ENCODE measurements at regions not wholly inside any gene's neighbourhood (a gene's known extent, or its start where the extent isn't known, plus 50 kb on each side); places are given as distances from the start of the nearest gene placed in this dataset.
"Not testable (repeated sequence)": the region's sequence is repeated elsewhere in the genome, so short reads cannot be mapped to it uniquely, and the experiment has no call there.

DNA sequence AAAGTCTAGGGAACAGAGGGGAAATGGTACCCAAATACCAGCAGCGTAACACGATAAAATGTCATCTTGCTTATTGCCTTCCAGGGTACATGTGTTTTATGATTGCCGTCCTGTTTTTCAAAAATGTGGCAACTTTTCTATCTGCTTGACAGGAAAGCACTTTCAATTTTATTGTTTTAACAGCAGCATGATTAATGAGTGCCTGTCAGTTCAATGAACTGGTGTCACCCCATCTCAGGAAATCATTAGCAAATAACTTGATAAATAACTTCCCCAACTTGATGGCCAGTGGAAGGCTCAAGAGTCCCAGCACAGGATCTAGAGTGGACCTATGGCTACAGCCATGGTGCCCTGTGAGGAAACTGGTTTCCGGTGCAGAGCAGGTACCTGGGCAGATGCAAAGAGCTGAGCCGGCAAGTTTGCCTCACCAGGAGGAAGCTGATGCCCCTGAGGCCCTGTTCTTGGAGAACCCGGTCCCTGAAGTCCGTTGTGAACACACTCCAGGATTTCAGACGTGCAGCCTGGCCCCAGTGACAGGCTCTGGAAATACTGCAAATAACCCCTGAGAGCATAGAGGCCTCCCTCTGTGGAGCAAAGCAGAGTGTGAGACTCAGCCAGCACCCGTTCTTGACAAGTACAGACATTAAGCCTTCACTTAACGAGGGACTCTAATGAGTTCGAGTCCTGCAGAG is 173.5 kb upstream of the SFSWAP start:
- Histone ChIP-seq H3K36me3 (no peaks in the 10 kb centered on the region), H3K9me3 (no peaks in the 10 kb centered on the region), H3K27me3 (peaks cover 13% of the 10 kb centered on the region), H3K27ac (no peak overlapping the region), H3K4me3 (no peak overlapping the region), H3K4me1 (no peaks in the 10 kb centered on the region)
- TF ChIP-seq EP300 (IDR thresholded peaks at IDR 0.05), result no peak
- TF ChIP-seq POLR2A (IDR thresholded peaks at IDR 0.05), result no peak
- no peak for TF ChIP-seq CTCF (IDR thresholded peaks at IDR 0.05)
- no peak for TF ChIP-seq POLR2AphosphoS5 (IDR thresholded peaks at IDR 0.05)
- no peak for DNase-seq (ENCODE audit: low spot score in 2 of 2)
- WGBS, result 46% methylated on average over 11 of the region's 11 CpGs

DNA sequence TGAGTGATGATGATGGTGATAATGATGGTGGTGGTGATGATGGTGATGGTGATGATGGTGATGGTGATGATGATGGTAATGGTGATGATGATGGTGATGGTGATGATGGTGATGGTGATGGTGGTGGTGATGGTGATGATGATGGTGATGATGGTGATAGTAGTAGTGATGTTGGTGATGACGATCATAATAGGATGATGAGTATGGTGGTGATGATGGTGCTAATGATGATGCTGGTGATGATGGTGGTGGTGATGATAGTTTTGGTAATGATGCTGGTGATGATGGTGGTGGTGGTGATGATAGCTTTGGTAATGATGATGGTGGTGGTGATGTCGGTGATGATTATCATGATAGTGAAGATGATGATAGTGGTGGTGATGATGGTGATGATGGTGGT is 171.5 kb upstream of the SFSWAP start:
- WGBS, result 97% methylated on average over 2 of the region's 2 CpGs
- TF ChIP-seq EP300 (IDR thresholded peaks at IDR 0.05), result no peak
- TF ChIP-seq CTCF (IDR thresholded peaks at IDR 0.05), result no peak
- no peak for TF ChIP-seq POLR2AphosphoS5 (IDR thresholded peaks at IDR 0.05)
- TF ChIP-seq POLR2A (IDR thresholded peaks at IDR 0.05), result no peak

DNA sequence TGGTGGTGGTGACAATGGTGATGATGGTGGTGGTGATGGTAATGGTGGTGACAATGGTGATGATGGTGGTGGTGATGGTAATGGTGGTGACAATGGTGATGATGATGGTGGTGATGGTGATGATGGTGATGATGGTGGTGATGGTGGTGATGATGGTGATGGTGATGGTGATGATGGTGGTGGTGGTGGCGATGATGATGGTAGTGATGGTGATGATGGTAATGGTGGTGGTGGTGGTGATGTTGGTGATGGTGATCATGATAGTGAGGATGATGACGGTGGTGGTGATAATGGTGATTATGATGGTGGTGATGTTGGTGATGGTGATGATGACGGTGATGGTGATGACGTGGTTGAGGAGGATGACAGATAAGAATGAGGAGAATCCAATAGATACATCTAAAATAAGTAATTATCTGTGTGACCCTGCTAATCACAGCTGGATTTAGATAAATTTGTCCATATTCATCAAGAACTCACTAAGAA is 170.7 kb upstream of the SFSWAP start:
- peaks cover 11% of the 10 kb centered on the region for H3K27me3 ChIP-seq
- no peaks in the 10 kb centered on the region for H3K4me1 ChIP-seq
- no peak overlapping the region for H3K27ac ChIP-seq
- H3K36me3 ChIP-seq, result no peaks in the 10 kb centered on the region
- H3K4me3 ChIP-seq, result no peak overlapping the region
- no peak for DNase-seq (ENCODE audit: low spot score in 2 of 2)
- no peak for TF ChIP-seq POLR2AphosphoS5 (IDR thresholded peaks at IDR 0.05)
- no peak for TF ChIP-seq POLR2A (IDR thresholded peaks at IDR 0.05)
- no peak for TF ChIP-seq EP300 (IDR thresholded peaks at IDR 0.05)
- no peak for TF ChIP-seq CTCF (IDR thresholded peaks at IDR 0.05)
- 93% methylated on average over 4 of the region's 4 CpGs for WGBS
- no peaks in the 10 kb centered on the region for H3K9me3 ChIP-seq

More for the DNA sequence above, 171.5 kb upstream of the SFSWAP start:
- Histone ChIP-seq H3K4me3 (no peak overlapping the region), H3K36me3 (no peaks in the 10 kb centered on the region), H3K27ac (no peak overlapping the region), H3K4me1 (no peaks in the 10 kb centered on the region), H3K27me3 (peaks cover 11% of the 10 kb centered on the region), H3K9me3 (no peaks in the 10 kb centered on the region)
- no peak for DNase-seq (ENCODE audit: low spot score in 2 of 2)

DNA sequence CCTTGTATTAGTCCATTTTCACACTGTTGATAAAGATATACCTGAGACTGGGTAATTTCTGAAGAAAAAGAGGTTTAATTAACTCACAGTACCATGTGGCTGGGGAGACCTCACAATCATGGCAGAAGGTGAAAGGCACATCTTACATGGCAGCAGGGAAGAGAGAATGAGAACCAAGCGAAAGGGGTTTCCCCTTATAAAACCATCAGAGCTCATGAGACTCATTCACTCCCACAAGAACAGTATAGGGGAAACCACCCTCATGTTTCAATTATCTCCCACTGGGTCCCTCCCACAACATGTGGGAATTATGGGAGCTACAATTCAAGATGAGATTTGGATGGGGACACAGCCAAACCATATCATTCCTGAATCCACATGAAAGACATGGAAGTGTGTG is 169.4 kb upstream of the SFSWAP start:
- H3K27me3 ChIP-seq, result peaks cover 11% of the 10 kb centered on the region
- WGBS, result 100% methylated on average over 1 of the region's 1 CpG

DNA sequence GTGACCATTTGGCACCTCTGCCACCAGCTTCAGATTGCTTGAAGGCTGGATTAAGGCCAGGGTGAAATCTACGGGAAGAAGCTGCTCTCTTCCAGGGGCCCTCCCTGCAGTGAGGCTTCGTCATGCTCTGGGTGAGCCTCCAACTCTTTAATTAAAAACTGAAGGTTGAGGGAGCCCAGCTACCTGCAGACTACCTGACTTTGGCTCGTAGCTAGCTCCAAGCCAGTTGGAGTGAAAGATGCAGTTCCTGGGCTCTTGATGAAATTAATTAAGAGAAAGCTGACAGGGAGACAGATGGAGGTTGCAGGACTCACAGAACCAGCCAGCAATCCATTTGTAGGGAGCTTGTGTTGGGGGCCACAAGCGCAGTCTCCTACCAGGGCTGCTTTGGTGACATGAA is 168.5 kb upstream of the SFSWAP start:
- no peak for DNase-seq (ENCODE audit: low spot score in 2 of 2)
- no peaks in the 10 kb centered on the region for H3K36me3 ChIP-seq
- H3K27ac ChIP-seq, result no peak overlapping the region
- no peak for TF ChIP-seq CTCF (IDR thresholded peaks at IDR 0.05)
- no peak for TF ChIP-seq EP300 (IDR thresholded peaks at IDR 0.05)
- no peak for TF ChIP-seq POLR2AphosphoS5 (IDR thresholded peaks at IDR 0.05)
- TF ChIP-seq POLR2A (IDR thresholded peaks at IDR 0.05), result no peak
- H3K9me3 ChIP-seq, result no peaks in the 10 kb centered on the region
- WGBS, result 81% methylated on average over 4 of the region's 4 CpGs
- no peak overlapping the region for H3K4me3 ChIP-seq
- peaks cover 14% of the 10 kb centered on the region for H3K27me3 ChIP-seq
- no peaks in the 10 kb centered on the region for H3K4me1 ChIP-seq

More for the DNA sequence above, 169.4 kb upstream of the SFSWAP start:
- not testable (repeated sequence) for H3K9me3 ChIP-seq; H3K27ac ChIP-seq; DNase-seq (ENCODE audit: low spot score in 2 of 2); H3K4me1 ChIP-seq; H3K36me3 ChIP-seq; H3K4me3 ChIP-seq

GRCh38 chr12:131543040-131543439 is 167.8 kb upstream of the SFSWAP start:
- 96% methylated on average over 4 of the region's 5 CpGs for WGBS
- Histone ChIP-seq H3K27ac (no peak overlapping the region), H3K4me1 (no peaks in the 10 kb centered on the region), H3K36me3 (no peaks in the 10 kb centered on the region), H3K9me3 (no peaks in the 10 kb centered on the region), H3K4me3 (no peak overlapping the region), H3K27me3 (peaks cover 19% of the 10 kb centered on the region)
- TF ChIP-seq EP300 (IDR thresholded peaks at IDR 0.05) (no peak), POLR2AphosphoS5 (IDR thresholded peaks at IDR 0.05) (no peak), CTCF (IDR thresholded peaks at IDR 0.05) (no peak), POLR2A (IDR thresholded peaks at IDR 0.05) (no peak)
- DNase-seq (ENCODE audit: low spot score in 2 of 2), result no peak

All from suprapubic skin (tissue), 4 donors.